ENCODE measurements at regions not wholly inside any gene's neighbourhood (a gene's known extent, or its start where the extent isn't known, plus 50 kb on each side); places are given as distances from the start of the nearest gene placed in this dataset.
A peak's percentile ranks its signal among the peaks of the same experiment; 100 is the strongest.

DNA sequence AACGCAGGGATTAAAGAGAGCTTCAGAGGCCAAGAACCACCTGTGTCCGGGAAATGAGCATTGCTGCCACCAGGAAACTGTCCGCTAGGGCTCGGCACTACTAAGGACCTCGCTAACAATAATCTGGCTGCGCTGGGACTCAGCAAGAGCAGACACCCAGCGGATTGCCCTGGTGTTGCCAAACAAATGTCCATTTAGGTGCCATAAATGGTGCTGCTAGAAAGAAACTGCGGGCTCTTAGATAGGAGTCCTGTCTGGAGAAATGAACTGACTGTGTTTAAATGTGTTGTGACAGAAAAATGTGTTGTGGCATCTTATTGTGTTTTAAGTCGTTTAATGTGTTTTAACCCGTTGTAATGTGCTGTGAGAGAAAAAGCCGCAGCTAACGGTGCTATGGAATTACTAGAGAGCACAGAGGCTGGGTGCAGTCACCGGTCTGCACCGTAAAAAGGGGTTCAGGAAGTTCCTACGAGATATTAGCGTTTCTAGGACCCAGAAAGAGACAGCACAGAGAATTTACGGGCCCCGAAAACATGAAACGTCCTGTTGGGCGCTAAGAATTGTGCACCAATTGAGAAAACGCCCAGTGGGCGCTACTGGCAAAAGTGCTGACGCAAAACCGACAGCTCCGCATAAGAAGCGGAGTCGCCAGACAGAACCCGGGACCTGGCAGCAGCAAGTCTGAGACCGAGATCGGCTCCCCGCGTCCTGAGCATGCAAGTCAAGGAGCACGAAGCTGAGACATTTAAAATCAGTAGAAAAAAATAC, 90.6 kb downstream of the ANXA2R start:
- TF ChIP-seq, protein P1, sequence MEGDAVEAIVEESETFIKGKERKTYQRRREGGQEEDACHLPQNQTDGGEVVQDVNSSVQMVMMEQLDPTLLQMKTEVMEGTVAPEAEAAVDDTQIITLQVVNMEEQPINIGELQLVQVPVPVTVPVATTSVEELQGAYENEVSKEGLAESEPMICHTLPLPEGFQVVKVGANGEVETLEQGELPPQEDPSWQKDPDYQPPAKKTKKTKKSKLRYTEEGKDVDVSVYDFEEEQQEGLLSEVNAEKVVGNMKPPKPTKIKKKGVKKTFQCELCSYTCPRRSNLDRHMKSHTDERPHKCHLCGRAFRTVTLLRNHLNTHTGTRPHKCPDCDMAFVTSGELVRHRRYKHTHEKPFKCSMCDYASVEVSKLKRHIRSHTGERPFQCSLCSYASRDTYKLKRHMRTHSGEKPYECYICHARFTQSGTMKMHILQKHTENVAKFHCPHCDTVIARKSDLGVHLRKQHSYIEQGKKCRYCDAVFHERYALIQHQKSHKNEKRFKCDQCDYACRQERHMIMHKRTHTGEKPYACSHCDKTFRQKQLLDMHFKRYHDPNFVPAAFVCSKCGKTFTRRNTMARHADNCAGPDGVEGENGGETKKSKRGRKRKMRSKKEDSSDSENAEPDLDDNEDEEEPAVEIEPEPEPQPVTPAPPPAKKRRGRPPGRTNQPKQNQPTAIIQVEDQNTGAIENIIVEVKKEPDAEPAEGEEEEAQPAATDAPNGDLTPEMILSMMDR (IDR thresholded peaks at IDR 0.05): peak in 3 of 4 donors; percentile 5 to 39 (median 14)
- TF ChIP-seq POLR2A (IDR thresholded peaks at IDR 0.05): no peak

All from right lobe of liver (tissue), 4 donors.